ENCODE measurements at regions not wholly inside any gene's neighbourhood (a gene's known extent, or its start where the extent isn't known, plus 50 kb on each side); places are given as distances from the start of the nearest gene placed in this dataset.

DNA sequence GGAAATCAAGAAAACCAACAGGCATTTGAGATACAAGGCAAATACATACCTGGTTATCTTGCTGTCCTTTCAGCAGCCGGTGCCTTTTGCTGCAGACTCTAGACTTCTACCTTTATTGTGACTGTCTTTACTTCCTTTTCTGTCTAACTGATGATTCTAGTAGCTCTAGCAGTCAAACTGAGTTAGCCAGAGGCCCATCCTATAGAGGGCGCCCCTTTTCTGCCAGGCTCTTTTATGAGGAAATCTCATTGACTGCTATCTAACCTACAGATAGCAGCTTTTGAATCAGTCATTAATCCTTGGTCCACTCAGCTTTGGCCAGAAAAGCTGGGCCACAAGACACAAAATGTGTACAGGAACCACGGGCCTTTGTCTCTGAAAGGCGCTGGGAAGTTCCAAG is 87.5 kb upstream of the WSB1 start:
- TF ChIP-seq, protein P1, sequence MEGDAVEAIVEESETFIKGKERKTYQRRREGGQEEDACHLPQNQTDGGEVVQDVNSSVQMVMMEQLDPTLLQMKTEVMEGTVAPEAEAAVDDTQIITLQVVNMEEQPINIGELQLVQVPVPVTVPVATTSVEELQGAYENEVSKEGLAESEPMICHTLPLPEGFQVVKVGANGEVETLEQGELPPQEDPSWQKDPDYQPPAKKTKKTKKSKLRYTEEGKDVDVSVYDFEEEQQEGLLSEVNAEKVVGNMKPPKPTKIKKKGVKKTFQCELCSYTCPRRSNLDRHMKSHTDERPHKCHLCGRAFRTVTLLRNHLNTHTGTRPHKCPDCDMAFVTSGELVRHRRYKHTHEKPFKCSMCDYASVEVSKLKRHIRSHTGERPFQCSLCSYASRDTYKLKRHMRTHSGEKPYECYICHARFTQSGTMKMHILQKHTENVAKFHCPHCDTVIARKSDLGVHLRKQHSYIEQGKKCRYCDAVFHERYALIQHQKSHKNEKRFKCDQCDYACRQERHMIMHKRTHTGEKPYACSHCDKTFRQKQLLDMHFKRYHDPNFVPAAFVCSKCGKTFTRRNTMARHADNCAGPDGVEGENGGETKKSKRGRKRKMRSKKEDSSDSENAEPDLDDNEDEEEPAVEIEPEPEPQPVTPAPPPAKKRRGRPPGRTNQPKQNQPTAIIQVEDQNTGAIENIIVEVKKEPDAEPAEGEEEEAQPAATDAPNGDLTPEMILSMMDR (conservative IDR thresholded peaks at IDR 0.05): peak; percentile 48
- TF ChIP-seq ZFX (IDR thresholded peaks at IDR 0.05): no peak

Data from C4-2B (cell line).